Activated CD8-positive, alpha-beta T cell treated with anti-CD3 and anti-CD28 coated beads for 36 hours (primary cell): ENCODE measurements at regions not wholly inside any gene's neighbourhood (a gene's known extent, or its start where the extent isn't known, plus 50 kb on each side); places are given as distances from the start of the nearest gene placed in this dataset.

ENCODE experiments used
- ATAC-seq: fragments of 200-7000 bp; cut with Tn5 transposase; one replicate; pipeline ENCODE4 v1.10.0; 2021; ENCODE audit warnings: mild to moderate bottlenecking, moderate library complexity
- CTCF ChIA-PET: fragments of 350-600 bp; sonication (Branson Sonifier 250); formaldehyde crosslinking; loops from one replicate; lab custom pipeline; 2021; ENCODE audit warnings: antibody characterized with exemption; lab: Charles Lee
- POLR2A ChIA-PET: fragments of 350-600 bp; sonication (Branson Sonifier 250); formaldehyde crosslinking; loops from one replicate; lab custom pipeline; 2021; ENCODE audit warnings: antibody characterized with exemption; lab: Charles Lee
- DNase-seq: peaks from one replicate; pipeline ENCODE4 v3.0.0-alpha.2; 2020
- H3K27ac Mint-ChIP-seq: one replicate; pipeline ENCODE4 v1.8.0; 2021; ENCODE audit warnings: mild to moderate bottlenecking, mixed read lengths
- H3K27me3 Mint-ChIP-seq: one replicate; pipeline ENCODE4 v1.8.0; 2021; ENCODE audit warnings: mixed read lengths
- H3K36me3 Mint-ChIP-seq: one replicate; pipeline ENCODE4 v1.8.0; 2021; ENCODE audit warnings: low read depth, mixed read lengths
- H3K4me1 Mint-ChIP-seq: one replicate; pipeline ENCODE4 v1.8.0; 2021; ENCODE audit warnings: low read depth, mixed read lengths
- H3K4me3 Mint-ChIP-seq: one replicate; pipeline ENCODE4 v1.8.0; 2021; ENCODE audit warnings: mild to moderate bottlenecking, moderate library complexity, mixed read lengths
- H3K9me3 Mint-ChIP-seq: one replicate; pipeline ENCODE4 v1.8.0; 2021; ENCODE audit warnings: mixed read lengths
- CTCF ChIP-seq: fragments of 200-600 bp; IDR thresholded peaks from one replicate; pipeline ENCODE4 v1.8.0; 2022; ENCODE audit warnings: antibody characterized with exemption, mild to moderate bottlenecking
- intact Hi-C: fragments of 100-400 bp; cut with micrococcal nuclease; formaldehyde crosslinking; loops from one replicate; pipeline ENCODE4 v1.10.0; 2022

DNA sequence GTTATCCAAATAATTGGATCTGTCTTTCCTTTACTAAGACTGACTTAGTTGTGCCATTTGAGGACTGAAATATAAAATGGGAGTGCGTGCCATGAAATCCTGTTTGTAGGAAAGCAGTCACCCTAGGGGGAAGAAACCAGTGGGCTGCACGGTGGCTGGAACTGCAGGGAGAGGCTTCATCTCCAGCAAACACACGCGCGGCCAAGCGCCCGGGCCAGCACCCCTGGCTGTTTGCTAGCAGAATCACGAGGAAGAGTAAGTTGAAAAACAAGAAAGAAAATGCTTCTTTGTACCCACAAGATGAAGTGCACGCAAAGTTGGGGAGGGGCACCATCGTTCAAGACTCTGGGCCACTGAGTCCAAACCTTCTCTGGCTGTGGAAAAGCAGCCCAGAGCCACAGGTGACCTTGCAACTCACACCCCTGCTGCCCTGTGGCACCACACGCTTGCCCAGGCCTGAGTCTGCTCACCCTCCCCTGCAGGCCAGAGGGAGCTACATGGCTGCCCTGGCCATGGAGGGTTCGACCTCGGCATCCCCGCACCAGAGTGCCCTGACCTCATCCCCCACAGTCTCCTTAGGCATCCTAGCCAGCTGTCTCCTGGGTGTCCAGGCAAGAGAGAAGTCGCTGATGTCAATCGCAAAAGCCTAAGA, 55.2 kb downstream of the IRX2 start:
- Mint-ChIP-seq H3K9me3 (peaks cover 6% of the 10 kb centered on the region), H3K4me1 (no peaks in the 10 kb centered on the region), H3K27ac (no peak overlapping the region), H3K4me3 (no peak overlapping the region), H3K27me3 (no peaks in the 10 kb centered on the region), H3K36me3 (no peaks in the 10 kb centered on the region)
- no peak for TF ChIP-seq CTCF
- intact Hi-C loops: no loop called here
- ChIA-PET CTCF (no interaction called here), POLR2A (no interaction called here)
- ATAC-seq (no peak), DNase-seq (no peak)

- POLR2A ChIA-PET: no interaction called here
- no peak for ATAC-seq
- Mint-ChIP-seq H3K27ac (no peak overlapping the region), H3K36me3 (no peaks in the 10 kb centered on the region), H3K4me3 (no peak overlapping the region), H3K4me1 (no peaks in the 10 kb centered on the region), H3K27me3 (no peaks in the 10 kb centered on the region), H3K9me3 (peaks cover 6% of the 10 kb centered on the region)
- DNase-seq: no peak
- intact Hi-C loops: no loop called here
- TF ChIP-seq CTCF: no peak
- CTCF ChIA-PET: no interaction called here
Measured at GRCh38 chr5:2695200-2695891, 56.1 kb downstream of the IRX2 start.

DNA sequence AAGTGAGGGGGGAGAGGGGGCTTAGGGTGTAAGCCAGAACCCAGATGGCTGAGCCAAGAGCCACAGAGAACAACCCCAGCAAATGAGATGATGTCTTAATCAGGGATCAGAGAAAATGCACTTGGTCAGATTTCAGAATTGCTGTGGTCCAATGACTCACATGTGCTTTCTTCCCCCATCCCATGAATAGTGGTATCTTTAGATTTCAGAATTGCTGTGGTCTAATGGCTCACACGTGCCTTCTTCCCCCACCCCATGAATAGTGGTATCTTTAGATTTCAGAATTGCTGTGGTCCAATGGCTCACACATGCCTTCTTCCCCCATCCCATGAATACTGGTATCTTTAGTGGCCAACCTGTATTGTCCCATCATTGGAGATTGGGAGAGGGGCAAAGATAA, 59.9 kb downstream of the IRX2 start:
- Mint-ChIP-seq H3K4me3 (no peak overlapping the region), H3K27ac (no peak overlapping the region), H3K9me3 (peaks cover 6% of the 10 kb centered on the region), H3K4me1 (no peaks in the 10 kb centered on the region), H3K27me3 (peaks cover 1% of the 10 kb centered on the region), H3K36me3 (no peaks in the 10 kb centered on the region)
- no peak for ATAC-seq
- ChIA-PET POLR2A (no interaction called here), CTCF (no interaction called here)
- DNase-seq: no peak
- TF ChIP-seq CTCF: no peak
- intact Hi-C loops: no loop called here

- H3K27ac Mint-ChIP-seq: no peak overlapping the region
- ATAC-seq: no peak
- H3K27me3 Mint-ChIP-seq: peaks cover 1% of the 10 kb centered on the region
- no peak overlapping the region for H3K4me3 Mint-ChIP-seq
- ChIA-PET CTCF (no interaction called here), POLR2A (no interaction called here)
- no peaks in the 10 kb centered on the region for H3K4me1 Mint-ChIP-seq
- no peak for TF ChIP-seq CTCF
- intact Hi-C loops: no loop called here
- no peak for DNase-seq
- no peaks in the 10 kb centered on the region for H3K36me3 Mint-ChIP-seq
- H3K9me3 Mint-ChIP-seq: peaks cover 6% of the 10 kb centered on the region
Measured at GRCh38 chr5:2690293-2690692, 61.2 kb downstream of the IRX2 start.

GRCh38 chr5:2688586-2688985, 62.9 kb downstream of the IRX2 start:
- Mint-ChIP-seq H3K4me1 (no peaks in the 10 kb centered on the region), H3K27me3 (peaks cover 1% of the 10 kb centered on the region), H3K9me3 (peaks cover 3% of the 10 kb centered on the region), H3K27ac (no peak overlapping the region), H3K36me3 (no peaks in the 10 kb centered on the region), H3K4me3 (no peak overlapping the region)
- no peak for TF ChIP-seq CTCF
- intact Hi-C loops: no loop called here
- ATAC-seq: no peak
- ChIA-PET POLR2A (no interaction called here), CTCF (no interaction called here)
- no peak for DNase-seq
